H1 (cell line): ENCODE measurements at regions not wholly inside any gene's neighbourhood (a gene's known extent, or its start where the extent isn't known, plus 50 kb on each side); places are given as distances from the start of the nearest gene placed in this dataset.
"Not testable (repeated sequence)": the region's sequence is repeated elsewhere in the genome, so short reads cannot be mapped to it uniquely, and the experiment has no call there.

ENCODE experiments used
- CHD2 ChIP-seq: IDR thresholded peaks from 2 replicates; pipeline ENCODE4 v1.6.1; 2012; ENCODE audit warnings: low read length, improper control_type of control experiment
- E2F6 ChIP-seq: IDR thresholded peaks from 2 replicates; pipeline ENCODE4 v1.6.1; 2012; ENCODE audit warnings: inconsistent platforms
- FOSL1 ChIP-seq: IDR thresholded peaks from 2 replicates; pipeline ENCODE4 v1.6.1; 2011; ENCODE audit warnings: mild to moderate bottlenecking, low read depth, low read length, moderate library complexity; ENCODE audit not compliant: insufficient read depth
- NRF1 ChIP-seq: IDR thresholded peaks from 2 replicates; pipeline ENCODE4 v1.6.1; 2011; ENCODE audit warnings: mild to moderate bottlenecking, low read depth, low read length, improper control_type of control experiment
- POLR2A ChIP-seq, 2 experiments: IDR thresholded peaks; 1 replicate in 1 of 2; 2 replicates in 1 of 2; pipeline ENCODE4 v1.6.1; 2011; ENCODE audit warnings: low read depth in 2 of 2, low read length in 2 of 2, mild to moderate bottlenecking in 2 of 2; ENCODE audit errors: control extremely low read depth in 1 of 2
- POLR2AphosphoS5 ChIP-seq: IDR thresholded peaks from 2 replicates; pipeline ENCODE4 v1.6.1; 2011; ENCODE audit warnings: low read depth, low read length

- not testable (repeated sequence) for TF ChIP-seq NRF1; E2F6; FOSL1; CHD2; POLR2AphosphoS5; POLR2A (IDR thresholded peaks at IDR 0.05; ENCODE audit: control extremely low read depth in 1 of 2, low read depth in 2 of 2, low read length in 2 of 2)
These were observed 767.3 kb downstream of the ZBBX start for GRCh38 chr3:166612761-166613160.
